ENCODE measurements at regions not wholly inside any gene's neighbourhood (a gene's known extent, or its start where the extent isn't known, plus 50 kb on each side); places are given as distances from the start of the nearest gene placed in this dataset.

- no peaks in the 10 kb centered on the region for H3K36me3 ChIP-seq (ENCODE audit: control insufficient read depth, low read depth, low read length)
- H3K9me3 ChIP-seq (ENCODE audit: control insufficient read depth, low read depth, low read length): no peaks in the 10 kb centered on the region
- no peaks in the 10 kb centered on the region for H3K27me3 ChIP-seq (ENCODE audit: control insufficient read depth, insufficient read depth, low read length)
- H3K9ac ChIP-seq (ENCODE audit: low read length): no peak overlapping the region
- H3K4me3 ChIP-seq (ENCODE audit: low read length): no peak overlapping the region
- no peak overlapping the region for H3K27ac ChIP-seq (ENCODE audit: low read length)
- no peaks in the 10 kb centered on the region for H3K4me1 ChIP-seq (ENCODE audit: control insufficient read depth, low read depth, low read length)
Observed at GRCh38 chr4:79266136-79266535, 59.7 kb downstream of the NAA11 start.

DNA sequence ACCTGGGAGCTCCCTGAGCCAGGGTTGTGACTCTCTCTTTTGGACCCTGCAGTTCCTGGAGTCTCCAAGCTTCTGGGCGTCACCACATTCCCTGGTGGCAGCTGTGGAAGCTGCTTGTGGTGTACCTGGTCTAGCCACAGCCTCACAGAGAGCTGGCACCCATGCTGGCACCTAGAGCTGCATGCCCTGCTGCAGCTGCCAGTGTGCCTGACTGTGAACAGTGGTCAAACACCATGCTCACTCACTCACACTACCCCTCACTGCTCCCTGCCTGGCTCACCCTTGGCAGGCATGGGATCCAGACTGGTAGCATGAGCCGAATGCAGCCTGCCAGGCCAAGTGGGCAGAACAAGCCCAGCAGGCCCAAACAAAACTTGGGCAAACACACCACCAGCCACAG, 66.6 kb downstream of the NAA11 start:
- Histone ChIP-seq H3K9ac (ENCODE audit: low read length) (no peak overlapping the region), H3K27me3 (ENCODE audit: control insufficient read depth, insufficient read depth, low read length) (no peaks in the 10 kb centered on the region), H3K27ac (ENCODE audit: low read length) (no peak overlapping the region), H3K9me3 (ENCODE audit: control insufficient read depth, low read depth, low read length) (no peaks in the 10 kb centered on the region), H3K4me1 (ENCODE audit: control insufficient read depth, low read depth, low read length) (peaks cover 5% of the 10 kb centered on the region), H3K4me3 (ENCODE audit: low read length) (no peak overlapping the region), H3K36me3 (ENCODE audit: control insufficient read depth, low read depth, low read length) (no peaks in the 10 kb centered on the region)

DNA sequence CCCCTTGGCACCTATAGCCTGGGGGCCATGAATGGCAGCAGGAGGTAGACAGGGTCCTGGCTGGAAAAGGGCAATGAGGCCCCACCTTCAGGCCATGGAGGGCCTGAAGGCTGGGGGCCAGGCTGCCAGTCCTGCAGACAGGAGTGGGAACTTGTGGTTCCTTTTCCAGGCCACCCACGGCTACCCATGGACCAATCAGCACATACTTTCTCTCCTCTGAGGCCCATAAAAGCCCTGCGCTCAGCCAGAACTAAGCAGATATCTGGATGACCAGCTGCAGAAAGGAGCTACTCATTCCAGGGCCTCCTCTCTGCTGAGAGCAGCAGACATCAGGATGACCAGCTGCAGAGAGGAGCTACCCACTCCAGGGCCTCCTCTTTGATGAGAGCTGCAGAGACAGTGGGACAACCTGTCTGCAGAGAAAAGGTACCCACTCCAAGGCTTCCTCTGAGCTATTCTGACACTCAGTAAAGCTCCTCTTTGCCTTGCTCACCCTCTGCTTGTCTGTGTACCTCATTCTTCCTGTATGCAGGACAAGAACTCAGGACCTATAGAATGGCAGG, 67.2 kb downstream of the NAA11 start:
- no peak overlapping the region for H3K27ac ChIP-seq (ENCODE audit: low read length)

DNA sequence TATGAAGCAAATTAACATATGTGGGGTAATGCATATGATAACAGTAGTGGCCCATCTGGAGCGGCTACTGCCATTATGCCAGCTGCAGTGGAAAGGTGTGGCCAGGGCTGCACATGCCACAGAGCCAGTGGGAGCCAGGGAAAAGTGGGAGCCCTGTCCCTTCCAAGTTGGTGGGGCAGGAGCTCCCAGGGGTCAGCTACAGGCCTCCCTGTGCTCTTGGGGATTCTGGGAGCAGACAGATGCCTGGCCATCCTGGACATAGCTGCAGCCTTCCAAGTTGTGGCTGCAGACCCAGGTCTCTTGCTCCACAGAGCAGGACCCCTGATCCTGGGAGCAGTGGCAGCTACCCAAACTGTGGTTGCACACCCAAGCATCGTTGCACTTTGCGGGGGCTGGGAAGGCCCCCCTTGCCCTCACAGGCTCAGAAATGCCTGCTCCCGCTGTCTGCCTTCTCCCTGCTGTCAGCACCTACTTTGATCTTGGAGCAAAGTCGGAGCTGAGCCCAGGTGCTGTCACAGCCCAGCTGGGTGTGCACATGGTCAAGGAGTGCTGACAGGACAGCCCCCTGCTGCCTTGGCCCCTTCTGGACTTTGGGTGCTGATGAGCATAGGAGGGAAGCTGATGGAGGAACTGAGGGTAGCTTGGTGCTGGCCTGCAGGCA, 67.8 kb downstream of the NAA11 start:
- H3K27ac ChIP-seq (ENCODE audit: low read length): no peak overlapping the region
- no peaks in the 10 kb centered on the region for H3K27me3 ChIP-seq (ENCODE audit: control insufficient read depth, insufficient read depth, low read length)
- H3K36me3 ChIP-seq (ENCODE audit: control insufficient read depth, low read depth, low read length): no peaks in the 10 kb centered on the region
- no peak overlapping the region for H3K9ac ChIP-seq (ENCODE audit: low read length)
- no peak overlapping the region for H3K4me3 ChIP-seq (ENCODE audit: low read length)
- no peaks in the 10 kb centered on the region for H3K9me3 ChIP-seq (ENCODE audit: control insufficient read depth, low read depth, low read length)
- H3K4me1 ChIP-seq (ENCODE audit: control insufficient read depth, low read depth, low read length): peaks cover 5% of the 10 kb centered on the region

More for the DNA sequence above, 67.2 kb downstream of the NAA11 start:
- no peaks in the 10 kb centered on the region for H3K36me3 ChIP-seq (ENCODE audit: control insufficient read depth, low read depth, low read length)
- no peak overlapping the region for H3K9ac ChIP-seq (ENCODE audit: low read length)
- H3K4me1 ChIP-seq (ENCODE audit: control insufficient read depth, low read depth, low read length): peaks cover 5% of the 10 kb centered on the region
- no peaks in the 10 kb centered on the region for H3K27me3 ChIP-seq (ENCODE audit: control insufficient read depth, insufficient read depth, low read length)
- H3K9me3 ChIP-seq (ENCODE audit: control insufficient read depth, low read depth, low read length): no peaks in the 10 kb centered on the region
- no peak overlapping the region for H3K4me3 ChIP-seq (ENCODE audit: low read length)

DNA sequence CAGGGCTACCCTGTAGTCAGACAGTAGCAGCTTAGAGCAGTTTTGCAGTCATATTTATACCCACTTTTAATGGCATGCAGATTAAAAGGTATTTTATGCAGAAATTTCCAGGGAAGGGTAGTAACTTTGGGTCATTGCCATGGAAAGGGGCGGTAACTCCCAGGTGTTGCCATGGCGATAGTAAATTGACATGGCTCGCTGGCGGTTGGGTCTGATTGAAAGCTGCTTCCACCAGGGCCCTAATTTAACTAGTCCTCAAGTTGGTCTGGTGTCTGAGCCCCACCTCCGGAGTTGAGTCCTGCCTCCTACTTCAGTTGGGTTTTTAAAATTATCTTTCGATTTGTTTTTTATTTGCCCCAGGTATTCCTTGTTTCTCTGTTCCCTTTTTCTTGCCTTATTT, 70.1 kb downstream of the NAA11 start:
- H3K4me3 ChIP-seq (ENCODE audit: low read length): no peak overlapping the region
- H3K4me1 ChIP-seq (ENCODE audit: control insufficient read depth, low read depth, low read length): peaks cover 5% of the 10 kb centered on the region
- no peaks in the 10 kb centered on the region for H3K9me3 ChIP-seq (ENCODE audit: control insufficient read depth, low read depth, low read length)
- no peaks in the 10 kb centered on the region for H3K36me3 ChIP-seq (ENCODE audit: control insufficient read depth, low read depth, low read length)
- no peak overlapping the region for H3K27ac ChIP-seq (ENCODE audit: low read length)
- no peak overlapping the region for H3K9ac ChIP-seq (ENCODE audit: low read length)
- H3K27me3 ChIP-seq (ENCODE audit: control insufficient read depth, insufficient read depth, low read length): no peaks in the 10 kb centered on the region

DNA sequence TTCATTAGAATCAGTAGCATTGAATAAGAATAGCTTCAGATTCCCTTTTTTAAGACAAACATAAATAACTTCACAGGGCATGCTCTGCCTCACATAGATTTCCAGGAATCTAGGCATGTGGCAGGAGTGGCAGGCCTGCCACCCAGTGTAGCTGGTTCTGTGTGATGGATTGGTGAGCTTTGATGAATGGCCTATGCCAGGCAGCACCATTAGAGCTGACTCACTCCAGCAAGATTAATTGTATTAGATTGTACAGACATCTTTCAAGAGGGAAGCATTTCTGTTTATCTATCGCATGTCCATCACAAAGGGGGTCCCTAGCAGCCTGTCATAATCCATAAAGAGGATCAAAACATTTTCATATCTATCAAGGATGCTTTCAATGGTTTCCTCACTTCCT, 71.9 kb downstream of the NAA11 start:
- no peak overlapping the region for H3K4me3 ChIP-seq (ENCODE audit: low read length)
- no peak overlapping the region for H3K27ac ChIP-seq (ENCODE audit: low read length)
- H3K27me3 ChIP-seq (ENCODE audit: control insufficient read depth, insufficient read depth, low read length): no peaks in the 10 kb centered on the region
- no peaks in the 10 kb centered on the region for H3K9me3 ChIP-seq (ENCODE audit: control insufficient read depth, low read depth, low read length)
- peaks cover 5% of the 10 kb centered on the region for H3K4me1 ChIP-seq (ENCODE audit: control insufficient read depth, low read depth, low read length)
- no peak overlapping the region for H3K9ac ChIP-seq (ENCODE audit: low read length)
- no peaks in the 10 kb centered on the region for H3K36me3 ChIP-seq (ENCODE audit: control insufficient read depth, low read depth, low read length)

GRCh38 chr4:79253168-79253567, 72.7 kb downstream of the NAA11 start:
- no peaks in the 10 kb centered on the region for H3K27me3 ChIP-seq (ENCODE audit: control insufficient read depth, insufficient read depth, low read length)
- H3K4me1 ChIP-seq (ENCODE audit: control insufficient read depth, low read depth, low read length): peaks cover 5% of the 10 kb centered on the region
- no peak overlapping the region for H3K9ac ChIP-seq (ENCODE audit: low read length)
- no peak overlapping the region for H3K4me3 ChIP-seq (ENCODE audit: low read length)
- no peaks in the 10 kb centered on the region for H3K36me3 ChIP-seq (ENCODE audit: control insufficient read depth, low read depth, low read length)
- no peak overlapping the region for H3K27ac ChIP-seq (ENCODE audit: low read length)
- H3K9me3 ChIP-seq (ENCODE audit: control insufficient read depth, low read depth, low read length): no peaks in the 10 kb centered on the region

DNA sequence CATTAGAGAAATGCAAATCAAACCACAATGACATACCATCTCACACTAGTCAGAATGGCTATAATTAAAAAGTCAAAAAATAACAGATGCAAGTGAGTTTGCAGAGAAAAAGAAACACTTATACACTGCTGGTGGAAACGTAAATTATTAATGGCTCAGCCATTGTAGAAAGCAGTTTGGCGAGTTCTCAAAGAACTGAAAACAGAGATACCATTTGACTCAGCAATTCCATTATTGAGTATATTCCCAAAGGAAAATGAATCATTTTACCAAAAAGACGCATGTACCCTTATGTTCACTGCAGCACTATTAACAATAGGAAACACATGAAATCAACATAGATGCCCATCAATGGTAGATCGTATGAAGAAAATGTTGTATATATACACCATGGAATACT, 75.0 kb downstream of the NAA11 start:
- Histone ChIP-seq H3K4me3 (ENCODE audit: low read length) (no peak overlapping the region), H3K9ac (ENCODE audit: low read length) (no peak overlapping the region), H3K4me1 (ENCODE audit: control insufficient read depth, low read depth, low read length) (peaks cover 4% of the 10 kb centered on the region), H3K27me3 (ENCODE audit: control insufficient read depth, insufficient read depth, low read length) (no peaks in the 10 kb centered on the region), H3K36me3 (ENCODE audit: control insufficient read depth, low read depth, low read length) (no peaks in the 10 kb centered on the region), H3K9me3 (ENCODE audit: control insufficient read depth, low read depth, low read length) (no peaks in the 10 kb centered on the region), H3K27ac (ENCODE audit: low read length) (no peak overlapping the region)

GRCh38 chr4:79249881-79250503, 75.9 kb downstream of the NAA11 start:
- Histone ChIP-seq H3K36me3 (ENCODE audit: control insufficient read depth, low read depth, low read length) (no peaks in the 10 kb centered on the region), H3K9ac (ENCODE audit: low read length) (no peak overlapping the region), H3K27me3 (ENCODE audit: control insufficient read depth, insufficient read depth, low read length) (no peaks in the 10 kb centered on the region), H3K4me1 (ENCODE audit: control insufficient read depth, low read depth, low read length) (no peaks in the 10 kb centered on the region), H3K4me3 (ENCODE audit: low read length) (no peak overlapping the region), H3K27ac (ENCODE audit: low read length) (no peak overlapping the region), H3K9me3 (ENCODE audit: control insufficient read depth, low read depth, low read length) (no peaks in the 10 kb centered on the region)

DNA sequence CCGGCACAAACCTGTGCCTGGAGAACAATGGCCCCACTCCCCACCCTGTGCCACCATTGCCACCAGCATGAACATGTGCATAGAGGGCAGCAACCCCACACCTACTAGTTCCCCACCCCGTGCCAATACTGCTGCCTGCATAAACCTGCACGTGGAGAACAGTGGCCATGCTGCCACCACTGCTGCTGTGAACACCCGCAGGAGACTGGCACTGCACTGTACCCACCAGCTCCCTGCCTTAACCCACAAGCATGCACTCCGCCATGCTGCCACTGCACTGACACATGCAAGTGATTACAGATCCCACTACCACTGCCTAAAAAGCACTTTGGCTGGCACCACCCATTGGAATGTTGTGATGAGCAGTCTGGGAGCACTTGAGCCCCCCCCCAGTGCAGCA, 77.3 kb downstream of the NAA11 start:
- Histone ChIP-seq H3K4me1 (ENCODE audit: control insufficient read depth, low read depth, low read length) (no peaks in the 10 kb centered on the region), H3K27me3 (ENCODE audit: control insufficient read depth, insufficient read depth, low read length) (no peaks in the 10 kb centered on the region), H3K27ac (ENCODE audit: low read length) (no peak overlapping the region), H3K4me3 (ENCODE audit: low read length) (no peak overlapping the region), H3K36me3 (ENCODE audit: control insufficient read depth, low read depth, low read length) (no peaks in the 10 kb centered on the region), H3K9ac (ENCODE audit: low read length) (no peak overlapping the region), H3K9me3 (ENCODE audit: control insufficient read depth, low read depth, low read length) (no peaks in the 10 kb centered on the region)

- H3K27ac ChIP-seq (ENCODE audit: low read length): no peak overlapping the region
- H3K4me3 ChIP-seq (ENCODE audit: low read length): no peak overlapping the region
- no peaks in the 10 kb centered on the region for H3K27me3 ChIP-seq (ENCODE audit: control insufficient read depth, insufficient read depth, low read length)
- no peak overlapping the region for H3K9ac ChIP-seq (ENCODE audit: low read length)
- no peaks in the 10 kb centered on the region for H3K4me1 ChIP-seq (ENCODE audit: control insufficient read depth, low read depth, low read length)
- no peaks in the 10 kb centered on the region for H3K9me3 ChIP-seq (ENCODE audit: control insufficient read depth, low read depth, low read length)
- no peaks in the 10 kb centered on the region for H3K36me3 ChIP-seq (ENCODE audit: control insufficient read depth, low read depth, low read length)
Observed at GRCh38 chr4:79247695-79248394, 78.0 kb downstream of the NAA11 start.

All from iPS-18a (cell line).